ENCODE measurements at regions not wholly inside any gene's neighbourhood (a gene's known extent, or its start where the extent isn't known, plus 50 kb on each side); places are given as distances from the start of the nearest gene placed in this dataset.

GRCh38 chr4:16991450-16991849 is 93.0 kb upstream of the LDB2 start:
- DNase-seq, result no peak

- no peak for DNase-seq
Measured at GRCh38 chr4:16989371-16989770, 90.9 kb upstream of the LDB2 start.

DNA sequence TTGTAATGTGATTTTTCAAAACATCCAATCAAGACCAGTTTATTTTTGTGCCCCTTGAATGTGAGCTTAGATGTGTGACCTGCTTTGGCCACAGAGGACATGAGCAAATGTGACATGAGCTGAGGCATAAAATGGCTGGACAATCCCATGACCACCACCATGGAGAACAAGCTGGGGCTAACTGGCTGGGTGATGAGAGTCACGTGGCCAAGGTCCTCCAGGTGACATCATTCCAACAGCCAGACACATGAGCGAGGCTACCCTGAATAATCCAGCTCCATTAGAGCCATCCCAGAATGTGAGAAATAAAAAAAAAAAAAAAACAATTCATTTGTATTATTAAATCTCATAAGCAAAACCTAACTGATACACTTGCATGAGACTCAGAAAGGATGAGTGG is 90.4 kb upstream of the LDB2 start:
- DNase-seq, result no peak

GRCh38 chr4:16977081-16977480 is 78.6 kb upstream of the LDB2 start:
- no peak for DNase-seq

- no peak for DNase-seq
Measured at GRCh38 chr4:16969696-16970135, 71.3 kb upstream of the LDB2 start.

DNA sequence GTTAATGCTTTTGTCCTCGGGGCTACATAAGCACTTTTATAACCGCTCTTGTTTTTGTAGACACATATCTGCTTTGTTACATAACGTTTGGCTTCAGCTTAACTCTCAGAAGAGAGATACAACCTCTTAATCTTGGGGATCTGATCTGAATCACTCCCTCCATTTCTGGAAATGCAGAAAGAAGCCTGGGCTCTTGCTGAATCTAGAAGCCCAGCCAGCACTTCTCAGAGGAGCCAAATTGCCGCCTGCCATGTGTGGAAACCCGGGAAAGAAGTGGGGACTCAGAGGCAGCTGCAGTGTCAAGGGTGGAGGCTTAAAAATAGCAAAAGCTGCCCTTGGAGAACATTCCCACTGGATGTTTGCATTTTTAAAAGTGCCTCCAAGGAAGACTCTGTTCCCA is 69.3 kb upstream of the LDB2 start:
- DNase-seq, result no peak

- DNase-seq, result no peak
Measured at GRCh38 chr4:16959305-16959704, 60.9 kb upstream of the LDB2 start.

DNA sequence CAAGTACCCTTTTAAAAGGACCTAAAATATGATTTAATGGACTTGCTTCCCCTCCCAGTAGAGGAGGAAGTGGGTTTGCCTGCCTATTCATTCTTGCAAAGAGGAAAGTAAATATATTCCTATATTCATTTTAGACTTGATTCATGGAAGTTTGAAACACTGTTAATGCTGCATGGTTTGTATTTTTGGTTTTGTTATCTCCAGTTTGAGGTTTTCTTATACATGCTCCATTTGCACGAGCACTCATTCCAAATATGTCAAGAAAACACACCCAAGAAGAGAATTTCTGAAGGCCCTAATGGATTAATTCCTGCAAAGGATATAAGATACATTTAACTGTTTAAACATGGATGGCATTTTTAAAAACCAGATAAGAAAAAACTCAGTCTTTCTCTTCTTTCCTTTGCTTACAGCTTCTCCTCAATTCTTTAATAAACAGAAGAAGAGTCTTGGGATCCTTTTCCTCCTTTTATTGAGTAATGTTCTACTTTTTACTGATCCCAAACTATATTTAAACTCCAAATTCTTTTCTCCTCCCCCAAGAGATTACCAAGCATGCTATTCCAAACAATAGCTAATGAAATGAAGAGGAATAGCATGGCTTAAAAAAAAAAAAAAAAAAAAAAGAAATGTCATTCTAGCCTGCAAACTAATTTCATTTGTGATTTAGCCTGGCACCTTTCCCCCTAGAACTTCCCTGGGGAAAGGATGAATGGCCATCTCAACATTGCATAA is 54.6 kb upstream of the LDB2 start:
- no peak for DNase-seq

GRCh38 chr4:16952462-16952871 is 54.0 kb upstream of the LDB2 start:
- no peak for DNase-seq
